HepG2 (cell line): ENCODE measurements at regions not wholly inside any gene's neighbourhood (a gene's known extent, or its start where the extent isn't known, plus 50 kb on each side); places are given as distances from the start of the nearest gene placed in this dataset.

ENCODE experiments used
- ATAC-seq: fragments of 200-7000 bp; cut with Tn5 transposase; 3 replicates; pipeline ENCODE4 v1.9.1; 2020; ENCODE audit warnings: mild to moderate bottlenecking, moderate library complexity
- BruUV-seq: library from RNA; stranded (reverse); fragments of 400-500 nt; replicated peaks from 2 replicates; lab custom pipeline; 2021; lab: Mats Ljungman, UMichigan
- CTCF ChIA-PET: fragments of 300-600 bp; formaldehyde crosslinking; extraction: SDS; loops from one replicate; lab custom pipeline; 2021; ENCODE audit warnings: low total read pairs, inconsistent platforms, low intra/inter-chr PET ratio; lab: Yijun Ruan, JAX
- POLR2A ChIA-PET: fragments of 350-600 bp; sonication (Branson Sonifier 250); formaldehyde crosslinking; loops from one replicate; lab custom pipeline; 2020; ENCODE audit warnings: antibody characterized with exemption, inconsistent platforms; lab: Yijun Ruan, JAX
- DNase-seq: peaks from one replicate; pipeline ENCODE4 v3.0.0-alpha.2; 2015; ENCODE audit warnings: low spot score
- FAIRE-seq: peaks from 3 replicates; lab custom pipeline; 2011; peaks lifted over from hg19 to GRCh38; lab: Jason Lieb, UNC
- H2AFZ ChIP-seq: one replicate; pipeline ENCODE4 v1.6.1; 2011; ENCODE audit warnings: low read length, inconsistent platforms
- H3K27ac ChIP-seq: fragments of 300-600 bp; 3 replicates; pipeline ENCODE4 v1.8.0; 2011; ENCODE audit warnings: mixed run types, mild to moderate bottlenecking, mixed read lengths, low read length, inconsistent platforms; ENCODE audit not compliant: insufficient read depth; ENCODE audit errors: extremely low read length
- H3K27me3 ChIP-seq, 2 experiments: fragments of 200-600 bp in 1 of 2; 2 replicates in 1 of 2; 3 replicates in 1 of 2; pipeline versions ENCODE4 v1.6.0 to v1.8.0; 2011; ENCODE audit warnings: low read length in 2 of 2, mild to moderate bottlenecking in 2 of 2, moderate library complexity in 2 of 2, inconsistent platforms in 1 of 2; ENCODE audit not compliant: insufficient read depth in 2 of 2, control insufficient read depth in 1 of 2
- H3K36me3 ChIP-seq, 2 experiments: fragments of 200-600 bp in 1 of 2; replicated peaks in 1 of 2; 2 replicates in 1 of 2; 3 replicates in 1 of 2; pipeline versions ENCODE4 v1.5.1 to v1.8.0; 2011; ENCODE audit warnings: low read length in 2 of 2, inconsistent platforms in 1 of 2; ENCODE audit not compliant: insufficient read depth in 2 of 2, control insufficient read depth in 1 of 2
- H3K4me1 ChIP-seq: 2 replicates; pipeline ENCODE4 v1.5.1; 2012; ENCODE audit warnings: low read length, inconsistent platforms; ENCODE audit not compliant: insufficient read depth
- H3K4me2 ChIP-seq: 2 replicates; pipeline ENCODE4 v1.6.0; 2011; ENCODE audit warnings: low read depth, low read length, inconsistent platforms
- H3K4me3 ChIP-seq, 3 experiments: fragments of 200-600 bp in 1 of 3; sonication (generic), shearing (Covaris generic) in 1 of 3; replicated peaks in 1 of 3; 2 replicates each; pipeline ENCODE4 v1.5.1; 2011 to 2016; ENCODE audit warnings: low read length in 3 of 3, inconsistent platforms in 2 of 3, low read depth in 2 of 3, mild to moderate bottlenecking in 2 of 3, control low read depth in 1 of 3, mixed read lengths in 1 of 3; ENCODE audit not compliant: insufficient read depth in 1 of 3
- H3K79me2 ChIP-seq: one replicate; pipeline ENCODE4 v1.6.1; 2011; ENCODE audit warnings: low read length, inconsistent platforms; ENCODE audit not compliant: insufficient read depth
- H3K9ac ChIP-seq: 2 replicates; pipeline ENCODE4 v1.6.0; 2011; ENCODE audit warnings: mild to moderate bottlenecking, low read depth, low read length, inconsistent platforms; ENCODE audit not compliant: insufficient read depth
- H3K9me3 ChIP-seq: 2 replicates; pipeline ENCODE4 v1.5.1; 2012; ENCODE audit warnings: mild to moderate bottlenecking, low read length
- H4K20me1 ChIP-seq: 2 replicates; pipeline ENCODE4 v1.6.0; 2011; ENCODE audit warnings: inconsistent platforms, mild to moderate bottlenecking, low read length, moderate library complexity; ENCODE audit not compliant: insufficient read depth
- AHDC1 ChIP-seq: sonication (generic); formaldehyde crosslinking; IDR thresholded peaks from 2 replicates; pipeline ENCODE4 v1.5.1; 2020; ENCODE audit warnings: mild to moderate bottlenecking, missing genetic modification reagents, borderline replicate concordance
- ARNTL ChIP-seq: sonication (generic); formaldehyde crosslinking; IDR thresholded peaks from 2 replicates; pipeline ENCODE4 v1.4.0; 2020; ENCODE audit warnings: mild to moderate bottlenecking, missing genetic modification reagents
- CREM ChIP-seq, 2 experiments: sonication (generic) in 1 of 2; formaldehyde crosslinking in 1 of 2; IDR thresholded peaks; 2 replicates each; pipeline versions ENCODE4 v1.4.0 to v1.6.1; 2016 to 2020; ENCODE audit warnings: antibody characterized with exemption in 1 of 2, mild to moderate bottlenecking in 1 of 2, missing genetic modification reagents in 1 of 2
- HNF1B ChIP-seq: sonication (generic); formaldehyde crosslinking; IDR thresholded peaks from 2 replicates; pipeline ENCODE4 v1.5.1; 2020; ENCODE audit warnings: mild to moderate bottlenecking, moderate library complexity, missing genetic modification reagents
- SKI ChIP-seq: fragments of 450-650 bp; IDR thresholded peaks from one replicate; pipeline ENCODE4 v1.6.1; 2018; ENCODE audit warnings: mild to moderate bottlenecking; ENCODE audit not compliant: partially characterized antibody
- SP1 ChIP-seq, 2 experiments: fragments of 450-650 bp in 1 of 2; sonication (generic) in 1 of 2; formaldehyde crosslinking in 1 of 2; IDR thresholded peaks; 2 replicates each; pipeline versions ENCODE4 v1.4.0 to v1.6.1; 2016 to 2020; ENCODE audit warnings: missing genetic modification reagents in 1 of 2
- ZGPAT ChIP-seq: IDR thresholded peaks from 2 replicates; pipeline ENCODE4 v1.6.1; 2016; ENCODE audit warnings: mild to moderate bottlenecking
- ZNF737 ChIP-seq: sonication (generic); formaldehyde crosslinking; IDR thresholded peaks from 2 replicates; pipeline ENCODE4 v1.5.0; 2020; ENCODE audit warnings: missing genetic modification reagents, mild to moderate bottlenecking, borderline replicate concordance
- WGBS: methylation state at CpG from one replicate; pipeline ENCODE4 v1.1.6; 2017; ENCODE audit warnings: low lambda C conversion rate; 5-methylcytosine and 5-hydroxymethylcytosine counted together
- in situ Hi-C: cut with HindIII; loops from 2 replicates; pipeline ENCODE4 v1.10.0; 2017; ENCODE audit warnings: low pct_unique_long_range_greater_than_20kb; ENCODE audit not compliant: extremely low pct_ligation_motif_present
- intact Hi-C: fragments of 100-400 bp; cut with micrococcal nuclease; formaldehyde crosslinking; loops from one replicate; pipeline ENCODE4 v1.10.0; 2022; ENCODE audit not compliant: unreplicated experiment

GRCh38 chr14:61145903-61146481 lies 135.1 kb downstream of the TMEM30B start:
- 0 out of 5 replicates have a peak, but pooled peaks cover 0 to 6% of the 10 kb centered on the region in 2 experiments for H3K27me3 ChIP-seq
- no peak overlapping the region for H3K4me2 ChIP-seq
- no peaks in the 10 kb centered on the region for H4K20me1 ChIP-seq
- ChIA-PET POLR2A (interaction anchor here (1.1 kb wide), 1 partner anchor 165 kb away, joined by 3 read pairs; the partner anchor contains the start of genes SLC38A6 and TRMT5), CTCF (no interaction called here)
- BruUV-seq, result no TSS peak
- in situ Hi-C loops, result no loop called here
- DNase-seq (no peak), FAIRE-seq (no peak), ATAC-seq (no peak)
- peaks cover 31% of the 10 kb centered on the region for H3K9me3 ChIP-seq
- no peaks in the 10 kb centered on the region for H3K79me2 ChIP-seq
- 33% methylated on average over 7 of the region's 7 CpGs for WGBS
- no peak overlapping the region for H2AFZ ChIP-seq
- no peak for TF ChIP-seq ZGPAT (CRISPR knock-in tag)
- no peak for TF ChIP-seq CREM (IDR thresholded peaks at IDR 0.05)
- TF ChIP-seq CREM (CRISPR knock-in tag; IDR thresholded peaks at IDR 0.05), result no peak
- no peak for TF ChIP-seq AHDC1 (CRISPR knock-in tag)
- no peak for TF ChIP-seq HNF1B (CRISPR knock-in tag)
- no peak for TF ChIP-seq ARNTL (CRISPR knock-in tag)
- no peak for TF ChIP-seq SKI
- TF ChIP-seq SP1 (IDR thresholded peaks at IDR 0.05), result no peak
- TF ChIP-seq SP1 (CRISPR knock-in tag; IDR thresholded peaks at IDR 0.05), result no peak
- no peak for TF ChIP-seq ZNF737 (CRISPR knock-in tag)
- H3K27ac ChIP-seq, result no peak overlapping the region
- H3K4me3 ChIP-seq, result no peak overlapping the region
- intact Hi-C loops, result no loop called here
- peaks cover 21% of the 10 kb centered on the region for H3K4me1 ChIP-seq
- no peak overlapping the region for H3K9ac ChIP-seq
- no peaks in the 10 kb centered on the region for H3K36me3 ChIP-seq
